Common myeloid progenitor, CD34-positive (primary cell): ENCODE measurements at regions not wholly inside any gene's neighbourhood (a gene's known extent, or its start where the extent isn't known, plus 50 kb on each side); places are given as distances from the start of the nearest gene placed in this dataset.

Experiments
- CTCF ChIA-PET: fragments of 350-600 bp; sonication (Branson Sonifier 250); formaldehyde crosslinking; loops from one replicate; lab custom pipeline; 2021; ENCODE audit warnings: antibody characterized with exemption; lab: Charles Lee
- POLR2A ChIA-PET: fragments of 350-600 bp; sonication (Branson Sonifier 250); formaldehyde crosslinking; loops from one replicate; lab custom pipeline; 2021; ENCODE audit warnings: antibody characterized with exemption; lab: Charles Lee
- DNase-seq, 3 donors: peaks; one replicate each; pipeline versions ENCODE4 v3.0.0 to v3.0.0-alpha.2; 2013
- H3K27ac ChIP-seq, 2 experiments: 1 replicate in 1 of 2; 2 replicates in 1 of 2; pipeline ENCODE4 v1.7.0; 2013; ENCODE audit warnings: inconsistent platforms in 2 of 2, low read length in 2 of 2, mild to moderate bottlenecking in 2 of 2, low read depth in 1 of 2, moderate library complexity in 1 of 2; ENCODE audit not compliant: severe bottlenecking in 2 of 2, insufficient read depth in 1 of 2, poor library complexity in 1 of 2
- H3K27me3 ChIP-seq, 5 experiments: replicated peaks in 2 of 5; 1 replicate in 3 of 5; 2 replicates in 2 of 5; pipeline versions ENCODE4 v1.6.1 to v1.7.0; 2013; ENCODE audit warnings: low read length in 4 of 5, mild to moderate bottlenecking in 2 of 5, moderate library complexity in 2 of 5, inconsistent platforms in 1 of 5; ENCODE audit not compliant: insufficient read depth in 5 of 5, control insufficient read depth in 4 of 5
- H3K36me3 ChIP-seq, 4 experiments: 1 replicate in 2 of 4; 2 replicates in 2 of 4; pipeline versions ENCODE4 v1.6.1 to v1.7.0; 2013; ENCODE audit warnings: low read length in 3 of 4, control low read depth in 1 of 4, mild to moderate bottlenecking in 1 of 4; ENCODE audit not compliant: control insufficient read depth in 4 of 4, insufficient read depth in 4 of 4
- H3K4me1 ChIP-seq, 4 experiments: 1 replicate in 3 of 4; 2 replicates in 1 of 4; pipeline versions ENCODE4 v1.6.1 to v1.7.1; 2013; ENCODE audit warnings: low read length in 3 of 4, mild to moderate bottlenecking in 3 of 4, control low read depth in 1 of 4, inconsistent platforms in 1 of 4, moderate library complexity in 1 of 4; ENCODE audit not compliant: control insufficient read depth in 4 of 4, insufficient read depth in 4 of 4; ENCODE audit errors: control extremely low read depth in 1 of 4
- H3K4me3 ChIP-seq, 7 experiments: 1 replicate in 4 of 7; 2 replicates in 3 of 7; pipeline versions ENCODE4 v1.5.1 to v1.7.0; 2013; ENCODE audit warnings: mild to moderate bottlenecking in 7 of 7, low read length in 6 of 7, moderate library complexity in 6 of 7, inconsistent platforms in 2 of 7, low read depth in 2 of 7, control low read depth in 1 of 7; ENCODE audit not compliant: insufficient read depth in 4 of 7, control insufficient read depth in 1 of 7; ENCODE audit errors: extremely low read depth in 1 of 7
- H3K9me3 ChIP-seq, 5 experiments: 1 replicate in 4 of 5; 2 replicates in 1 of 5; pipeline versions ENCODE4 v1.6.1 to v1.7.1; 2013; ENCODE audit warnings: low read length in 4 of 5, mild to moderate bottlenecking in 2 of 5, inconsistent platforms in 1 of 5, low read depth in 1 of 5, moderate library complexity in 1 of 5; ENCODE audit not compliant: control insufficient read depth in 4 of 5, insufficient read depth in 2 of 5; ENCODE audit errors: control extremely low read depth in 1 of 5
- WGBS: methylation state at CpG from one replicate; pipeline ENCODE4 v1.1.5; 2013; ENCODE audit not compliant: insufficient coverage; 5-methylcytosine and 5-hydroxymethylcytosine counted together

DNA sequence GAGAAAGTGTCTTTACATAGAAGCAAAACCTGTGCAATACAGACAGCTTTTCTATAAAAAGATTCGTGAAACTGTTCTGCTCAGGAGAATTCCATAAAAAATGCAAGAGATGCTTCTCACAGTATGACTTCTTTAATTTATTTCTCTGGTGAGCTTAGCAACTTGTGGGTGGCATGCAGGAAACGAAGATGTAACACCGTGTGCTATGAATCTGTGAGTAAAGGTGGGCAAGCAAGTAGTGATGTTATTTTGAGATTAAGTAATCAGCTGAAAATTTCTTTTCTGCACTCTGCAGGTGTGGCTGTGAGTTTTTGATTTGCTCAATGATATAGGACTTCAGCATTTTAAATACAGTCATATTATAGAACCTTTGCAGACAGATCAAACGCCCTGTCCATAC is 656.8 kb upstream of the NCAM2 start:
- ChIA-PET POLR2A (no interaction called here), CTCF (no interaction called here)
- DNase-seq: no peak
- Histone ChIP-seq H3K27ac (no peak overlapping the region), H3K27me3 (no peaks in the 10 kb centered on the region), H3K36me3 (no peaks in the 10 kb centered on the region), H3K4me1 (no peaks in the 10 kb centered on the region), H3K9me3 (no peaks in the 10 kb centered on the region), H3K4me3 (no peak overlapping the region)
- 100% methylated on average over 1 of the region's 4 CpGs for WGBS

DNA sequence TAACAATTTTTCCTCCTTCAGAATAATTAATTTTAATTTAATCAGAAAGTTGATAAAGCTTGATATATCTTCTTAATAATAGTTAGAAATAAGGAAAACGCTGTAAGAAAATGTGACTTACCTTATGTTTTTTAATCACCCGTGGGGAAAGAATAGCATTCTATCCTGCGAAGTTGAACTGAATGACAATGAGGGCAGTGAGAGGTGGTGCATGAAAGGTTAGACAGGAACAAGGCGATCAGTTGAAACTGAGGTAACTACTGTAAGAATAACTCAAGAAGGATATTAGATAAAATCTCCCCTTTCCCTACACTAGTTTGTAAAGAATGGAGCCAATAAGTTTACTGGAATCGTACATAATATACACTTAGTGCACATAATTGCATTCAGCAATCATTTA is 655.0 kb upstream of the NCAM2 start:
- H3K27me3 ChIP-seq: no peaks in the 10 kb centered on the region
- H3K4me1 ChIP-seq: no peaks in the 10 kb centered on the region
- H3K36me3 ChIP-seq: no peaks in the 10 kb centered on the region
- WGBS: 100% methylated on average over 2 of the region's 5 CpGs
- DNase-seq: no peak
- H3K9me3 ChIP-seq: peaks cover 0 to 3% (median 0%) of the 10 kb centered on the region in 5 experiments
- H3K27ac ChIP-seq: no peak overlapping the region
- ChIA-PET CTCF (no interaction called here), POLR2A (no interaction called here)
- no peak overlapping the region for H3K4me3 ChIP-seq

DNA sequence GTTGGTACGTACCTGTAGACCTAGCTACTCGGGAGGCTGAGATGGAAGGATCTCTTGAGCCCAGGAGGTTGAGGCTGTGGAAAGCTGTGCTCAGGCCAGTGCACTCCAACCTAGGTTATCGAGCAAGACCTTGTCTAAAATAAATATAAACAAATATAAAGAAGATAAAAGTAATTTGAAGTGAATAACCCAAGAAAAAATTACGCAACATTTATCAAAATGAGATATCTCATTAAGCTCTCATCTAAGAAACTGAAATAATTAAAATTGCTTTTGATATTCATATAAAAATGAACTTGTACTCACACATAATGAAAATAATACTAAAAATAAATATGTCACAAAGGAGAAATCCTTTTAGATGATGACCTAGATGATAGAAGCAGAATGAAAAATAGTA is 647.1 kb upstream of the NCAM2 start:
- WGBS: 100% methylated on average over 1 of the region's 4 CpGs
- Histone ChIP-seq H3K4me1 (no peaks in the 10 kb centered on the region), H3K36me3 (no peaks in the 10 kb centered on the region), H3K27ac (no peak overlapping the region), H3K4me3 (no peak overlapping the region), H3K9me3 (peaks cover 0 to 3% (median 0%) of the 10 kb centered on the region in 5 experiments), H3K27me3 (no peaks in the 10 kb centered on the region)
- ChIA-PET POLR2A (no interaction called here), CTCF (no interaction called here)
- no peak for DNase-seq

DNA sequence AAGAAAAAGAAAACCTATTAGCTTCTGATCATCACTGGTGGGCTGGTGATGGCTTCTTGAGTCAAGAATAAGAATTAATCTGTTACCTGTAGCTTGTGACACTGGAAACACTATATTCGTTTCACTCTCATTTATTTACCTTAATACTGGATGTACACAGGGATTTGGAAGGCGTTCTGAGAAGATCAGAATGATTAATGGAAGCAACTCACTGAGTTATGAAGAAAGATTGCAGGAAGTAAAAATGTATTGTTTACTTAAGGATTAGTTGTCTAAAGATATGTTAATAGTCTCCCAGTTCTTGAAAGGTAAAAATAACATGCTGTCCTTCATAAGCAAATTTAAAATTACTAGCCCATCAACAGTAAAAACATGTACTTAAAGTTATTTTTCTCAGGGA is 644.9 kb upstream of the NCAM2 start:
- Histone ChIP-seq H3K4me3 (no peak overlapping the region), H3K36me3 (no peaks in the 10 kb centered on the region), H3K9me3 (no peaks in the 10 kb centered on the region), H3K4me1 (no peaks in the 10 kb centered on the region), H3K27ac (no peak overlapping the region), H3K27me3 (no peaks in the 10 kb centered on the region)
- CTCF ChIA-PET: no interaction called here
- POLR2A ChIA-PET: no interaction called here
- DNase-seq: no peak
- no CpG with 5 or more reads among the region's 2 CpGs for WGBS

DNA sequence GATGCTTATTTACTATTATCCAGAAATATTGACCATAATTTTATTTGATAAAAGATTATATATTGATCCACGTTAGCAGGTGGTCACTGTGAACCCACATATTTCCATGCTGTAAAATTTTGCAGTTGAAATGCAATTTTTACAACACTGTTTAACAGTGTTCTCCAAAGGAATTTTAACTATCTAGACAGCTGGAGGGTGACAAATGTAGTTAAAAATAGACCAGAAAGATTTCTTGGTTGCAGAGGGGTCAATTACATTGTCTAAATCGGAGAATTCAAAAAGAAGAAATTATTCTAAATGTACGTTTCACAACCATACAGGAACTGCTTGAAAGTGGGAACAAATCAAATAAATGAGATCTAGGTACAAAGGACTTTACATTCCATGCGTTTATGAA is 625.2 kb upstream of the NCAM2 start:
- Histone ChIP-seq H3K36me3 (no peaks in the 10 kb centered on the region), H3K27ac (no peak overlapping the region), H3K4me1 (no peaks in the 10 kb centered on the region), H3K27me3 (no peaks in the 10 kb centered on the region), H3K9me3 (no peaks in the 10 kb centered on the region), H3K4me3 (no peak overlapping the region)
- DNase-seq: no peak
- WGBS: no CpG with 5 or more reads among the region's 4 CpGs
- POLR2A ChIA-PET: no interaction called here
- CTCF ChIA-PET: no interaction called here

DNA sequence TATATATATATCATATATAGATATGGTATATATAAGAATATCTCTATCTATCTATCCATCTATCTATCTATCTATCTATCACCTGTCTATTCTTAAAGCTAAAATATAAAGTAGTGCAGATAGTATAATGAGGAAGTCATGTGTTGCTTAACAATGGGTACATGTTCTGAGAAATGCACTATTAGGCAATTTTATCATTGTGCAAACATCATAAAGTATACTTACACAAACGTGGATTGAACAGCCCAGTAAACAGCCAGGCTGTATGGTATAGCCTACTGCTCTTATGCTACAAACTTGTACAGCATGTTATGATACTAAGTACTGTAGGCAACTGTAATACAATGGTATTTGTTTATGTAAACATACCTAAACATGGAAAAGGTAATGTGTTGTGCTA is 621.0 kb upstream of the NCAM2 start:
- no peak overlapping the region for H3K4me3 ChIP-seq
- H3K27me3 ChIP-seq: no peaks in the 10 kb centered on the region
- H3K4me1 ChIP-seq: no peaks in the 10 kb centered on the region
- no CpG with 5 or more reads among the region's 1 CpG for WGBS
- no peak overlapping the region for H3K27ac ChIP-seq
- H3K9me3 ChIP-seq: peaks cover 0 to 1% (median 0%) of the 10 kb centered on the region in 5 experiments
- ChIA-PET POLR2A (no interaction called here), CTCF (no interaction called here)
- no peak for DNase-seq
- H3K36me3 ChIP-seq: no peaks in the 10 kb centered on the region

DNA sequence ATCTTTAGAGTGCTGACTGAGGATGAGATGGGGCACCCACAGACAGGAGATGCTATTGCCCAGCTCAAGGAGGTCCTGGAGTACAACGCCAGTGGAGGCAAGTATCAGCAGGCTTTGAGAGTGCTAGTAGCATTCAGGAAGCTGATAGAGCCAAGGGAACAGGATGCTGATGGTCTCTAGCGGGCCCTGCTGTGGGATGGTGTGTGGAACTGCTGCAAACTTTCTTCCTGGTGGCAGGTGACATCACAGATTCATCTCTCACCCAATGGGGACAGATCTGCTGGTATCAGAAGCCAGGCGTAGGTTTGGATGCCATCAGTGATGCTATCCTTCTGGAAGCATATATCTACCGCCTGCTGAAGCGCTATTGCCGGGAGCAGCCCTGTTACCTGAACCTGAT is 609.8 kb upstream of the NCAM2 start:
- no peaks in the 10 kb centered on the region for H3K36me3 ChIP-seq
- CTCF ChIA-PET: no interaction called here
- no peak overlapping the region for H3K27ac ChIP-seq
- no peaks in the 10 kb centered on the region for H3K27me3 ChIP-seq
- peaks cover 0 to 8% (median 3%) of the 10 kb centered on the region in 5 experiments for H3K9me3 ChIP-seq
- 97% methylated on average over 6 of the region's 6 CpGs for WGBS
- DNase-seq: peak in 1 of 3 donors; percentile 1
- H3K4me1 ChIP-seq: no peaks in the 10 kb centered on the region
- POLR2A ChIA-PET: no interaction called here
- no peak overlapping the region for H3K4me3 ChIP-seq
